Fibroblast of lung (primary cell): ENCODE measurements at regions not wholly inside any gene's neighbourhood (a gene's known extent, or its start where the extent isn't known, plus 50 kb on each side); places are given as distances from the start of the nearest gene placed in this dataset.

Experiments
- CTCF ChIP-seq, 2 donors: IDR thresholded peaks in 1 of 2; conservative IDR thresholded peaks in 1 of 2; 1 replicate in 1 of 2; 2 replicates in 1 of 2; pipeline ENCODE4 v1.5.1; 2011 to 2012; ENCODE audit warnings: low read length in 2 of 2, control low read depth in 1 of 2, inconsistent platforms in 1 of 2, low read depth in 1 of 2, mild to moderate bottlenecking in 1 of 2
- EZH2 ChIP-seq: IDR thresholded peaks from 2 replicates; pipeline ENCODE4 v1.5.1; 2012; ENCODE audit warnings: low read length, control low read depth, mild to moderate bottlenecking; ENCODE audit errors: missing control alignments

GRCh38 chr18:57991552-57991951 lies 52.5 kb upstream of the NEDD4L start:
- no peak for TF ChIP-seq CTCF (conservative IDR thresholded peaks at IDR 0.05 in 1 of 2, IDR thresholded peaks at IDR 0.05 in 1 of 2; ENCODE audit: low read depth in 1 of 2, low read length in 2 of 2)
- TF ChIP-seq EZH2, result no peak
